SW 1271 (cell line): ENCODE measurements at regions not wholly inside any gene's neighbourhood (a gene's known extent, or its start where the extent isn't known, plus 50 kb on each side); places are given as distances from the start of the nearest gene placed in this dataset.
"Not testable (repeated sequence)": the region's sequence is repeated elsewhere in the genome, so short reads cannot be mapped to it uniquely, and the experiment has no call there.

ENCODE experiments used
- DNase-seq, 2 experiments: peaks; one replicate each; lab custom pipeline; 2025; lab: John Stamatoyannopoulos, UW

GRCh38 chrX:84858771-84859170, 144.9 kb upstream of the APOOL start:
- DNase-seq = not testable (repeated sequence)

GRCh38 chrX:84865113-84865512, 138.6 kb upstream of the APOOL start:
- DNase-seq = no peak

GRCh38 chrX:84870281-84870680, 133.4 kb upstream of the APOOL start:
- DNase-seq = not testable (repeated sequence)

GRCh38 chrX:84872160-84872771, 131.4 kb upstream of the APOOL start:
- not testable (repeated sequence) for DNase-seq

- no peak for DNase-seq
Measured at GRCh38 chrX:84873176-84873575, 130.5 kb upstream of the APOOL start.

GRCh38 chrX:84876876-84877275, 126.8 kb upstream of the APOOL start:
- no peak for DNase-seq

GRCh38 chrX:84893897-84894296, 109.8 kb upstream of the APOOL start:
- no peak for DNase-seq

GRCh38 chrX:84907324-84907968, 96.2 kb upstream of the APOOL start:
- DNase-seq = no peak

GRCh38 chrX:84909151-84909550, 94.5 kb upstream of the APOOL start:
- DNase-seq = no peak

- DNase-seq = no peak
Measured at GRCh38 chrX:84924624-84925023, 79.1 kb upstream of the APOOL start.

GRCh38 chrX:84932814-84933213, 70.9 kb upstream of the APOOL start:
- no peak for DNase-seq

GRCh38 chrX:84933956-84934556, 69.6 kb upstream of the APOOL start:
- DNase-seq = no peak
